GM19324 (cell line): ENCODE measurements at regions not wholly inside any gene's neighbourhood (a gene's known extent, or its start where the extent isn't known, plus 50 kb on each side); places are given as distances from the start of the nearest gene placed in this dataset.

Experiments used
- ATAC-seq: cut with Tn5 transposase; IDR thresholded peaks from one replicate; pipeline ENCODE4 v1.9.1; 2021; ENCODE audit warnings: mild to moderate bottlenecking, moderate library complexity; ENCODE audit not compliant: unreplicated experiment, low FRiP score

DNA sequence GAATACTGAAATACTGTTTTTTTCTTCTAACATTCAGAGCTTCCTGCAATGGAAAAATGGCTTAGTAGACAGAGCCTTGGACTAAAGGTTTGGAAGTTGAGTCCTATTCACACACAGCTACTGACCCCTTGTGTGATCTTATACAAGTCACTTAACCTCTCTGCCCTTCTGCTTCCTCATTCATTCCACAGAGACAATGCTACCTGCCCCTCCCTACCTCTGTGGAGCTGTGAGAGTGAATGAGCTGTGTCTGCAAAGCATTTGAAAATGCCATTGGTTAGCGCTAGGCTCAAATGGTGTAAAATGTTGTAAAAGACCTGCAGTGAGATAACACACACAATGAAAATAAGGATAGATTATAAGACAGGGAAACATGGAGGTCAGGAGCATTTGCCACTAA is 214.4 kb downstream of the BARHL2 start:
- ATAC-seq = no peak

- no peak for ATAC-seq
Measured at GRCh38 chr1:90502194-90502593, 214.9 kb downstream of the BARHL2 start.

DNA sequence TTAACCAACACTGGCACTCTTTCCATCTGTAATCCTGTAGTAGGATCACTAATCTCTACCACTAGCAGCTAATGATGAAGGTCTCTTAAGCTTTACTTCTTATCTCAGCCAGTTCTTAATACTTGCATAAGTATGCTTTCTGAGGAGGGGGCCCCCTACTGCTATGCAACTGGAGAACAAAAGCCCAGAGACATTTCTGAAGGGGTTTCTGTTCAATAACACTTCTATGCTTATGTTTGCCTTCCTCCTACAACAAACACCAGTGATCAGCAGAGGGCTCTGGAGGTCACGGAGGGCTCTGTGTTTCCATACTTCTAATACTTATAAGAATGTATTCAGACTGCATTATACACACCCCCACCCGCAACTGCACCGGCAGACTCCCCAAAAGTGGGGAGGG is 215.8 kb downstream of the BARHL2 start:
- ATAC-seq = no peak

GRCh38 chr1:90494748-90495282 is 222.3 kb downstream of the BARHL2 start:
- no peak for ATAC-seq

DNA sequence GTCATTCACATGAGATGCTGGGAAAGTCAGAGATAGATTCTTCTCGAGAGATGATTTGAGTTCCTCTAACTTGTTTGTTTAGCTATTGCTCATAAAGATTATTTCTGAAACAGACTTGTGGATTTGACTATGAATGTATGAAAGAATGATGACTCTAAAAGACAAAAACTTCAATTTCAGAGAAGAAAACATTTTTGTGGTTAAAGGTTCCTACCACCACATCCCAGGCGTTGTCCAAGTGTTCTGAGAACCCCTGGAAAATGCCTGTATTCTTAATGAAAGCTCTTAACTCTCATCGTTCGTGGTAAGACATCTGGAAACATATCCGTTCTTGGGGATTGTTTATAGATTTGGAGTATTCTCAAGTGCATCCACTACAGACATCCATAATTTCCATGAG is 228.7 kb downstream of the BARHL2 start:
- ATAC-seq = no peak

- no peak for ATAC-seq
Measured at GRCh38 chr1:90486996-90487395, 230.1 kb downstream of the BARHL2 start.

DNA sequence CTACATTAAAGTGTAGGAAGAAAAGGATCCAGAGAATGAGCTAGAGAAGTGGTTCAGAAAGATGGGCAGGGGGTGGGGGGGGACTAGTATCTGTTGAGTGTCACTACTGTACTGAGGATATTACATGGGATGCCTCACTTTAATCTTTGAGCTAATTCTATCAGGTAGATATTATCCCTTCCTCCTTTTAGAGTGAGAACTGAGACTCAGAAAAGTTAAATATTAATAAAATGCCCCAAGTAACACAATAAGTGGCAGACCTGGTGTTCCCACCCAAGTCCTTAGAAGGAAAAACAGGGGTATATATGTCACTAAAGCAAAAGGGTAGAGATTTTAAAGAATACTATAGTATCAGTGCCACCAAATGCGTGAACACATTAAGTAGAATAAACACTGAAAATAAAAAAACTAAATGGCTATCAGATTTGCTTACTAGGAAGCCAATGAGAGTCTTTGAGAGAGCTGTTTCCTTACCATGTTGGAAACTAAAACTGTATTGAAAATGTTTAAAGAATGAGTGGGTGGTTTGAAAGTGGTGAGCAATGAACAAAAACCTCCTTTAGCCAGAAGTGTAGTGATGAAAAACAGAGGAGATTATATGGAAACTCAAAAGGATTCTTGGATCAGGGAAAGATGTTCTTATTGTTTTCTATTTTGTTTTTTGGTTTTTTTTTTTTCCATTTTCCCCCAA is 230.8 kb downstream of the BARHL2 start:
- no peak for ATAC-seq

GRCh38 chr1:90480271-90480835 is 236.7 kb downstream of the BARHL2 start:
- ATAC-seq = no peak

DNA sequence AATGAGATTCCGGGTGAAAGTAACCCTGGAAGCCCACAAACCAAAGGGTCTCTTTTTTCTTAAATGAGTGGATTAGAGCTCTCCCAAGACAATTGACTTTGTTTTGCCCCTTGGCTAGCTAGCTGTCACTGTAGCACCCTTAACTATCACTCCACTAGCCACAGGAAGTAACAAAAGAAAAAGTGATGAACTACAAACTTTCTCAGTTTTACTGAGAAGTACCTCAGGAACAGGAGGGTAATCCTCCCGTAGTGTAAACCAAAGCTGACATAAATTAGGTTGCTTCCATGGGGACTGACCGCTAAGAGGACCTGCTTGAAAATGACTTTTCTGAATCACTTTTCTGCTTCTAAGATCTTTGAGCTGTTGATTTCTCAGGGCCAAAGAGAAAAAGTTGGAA is 240.1 kb downstream of the BARHL2 start:
- no peak for ATAC-seq

- ATAC-seq = no peak
Measured at GRCh38 chr1:90476411-90476810, 240.7 kb downstream of the BARHL2 start.

GRCh38 chr1:90475631-90476030 is 241.5 kb downstream of the BARHL2 start:
- ATAC-seq = no peak

GRCh38 chr1:90474731-90475130 is 242.4 kb downstream of the BARHL2 start:
- no peak for ATAC-seq

DNA sequence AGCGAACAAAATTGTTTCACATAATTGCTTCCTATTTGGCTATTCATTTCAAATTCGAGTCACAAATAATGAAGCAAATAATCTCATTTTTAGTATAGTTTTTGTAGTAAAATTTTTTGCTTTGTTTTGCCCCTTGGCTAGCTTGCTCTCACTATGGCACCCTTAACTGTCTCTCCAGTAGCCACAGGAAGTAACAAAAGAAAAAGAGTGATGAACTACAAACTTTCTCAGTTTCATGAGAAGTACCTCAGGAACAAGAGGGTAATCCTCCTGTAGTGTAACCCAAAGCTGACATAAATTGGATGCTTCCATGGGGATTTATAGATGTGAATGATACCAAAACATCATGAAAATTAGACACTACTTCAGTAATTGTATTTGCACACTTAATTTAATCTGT is 242.9 kb downstream of the BARHL2 start:
- ATAC-seq = no peak

GRCh38 chr1:90472775-90473174 is 244.3 kb downstream of the BARHL2 start:
- no peak for ATAC-seq

DNA sequence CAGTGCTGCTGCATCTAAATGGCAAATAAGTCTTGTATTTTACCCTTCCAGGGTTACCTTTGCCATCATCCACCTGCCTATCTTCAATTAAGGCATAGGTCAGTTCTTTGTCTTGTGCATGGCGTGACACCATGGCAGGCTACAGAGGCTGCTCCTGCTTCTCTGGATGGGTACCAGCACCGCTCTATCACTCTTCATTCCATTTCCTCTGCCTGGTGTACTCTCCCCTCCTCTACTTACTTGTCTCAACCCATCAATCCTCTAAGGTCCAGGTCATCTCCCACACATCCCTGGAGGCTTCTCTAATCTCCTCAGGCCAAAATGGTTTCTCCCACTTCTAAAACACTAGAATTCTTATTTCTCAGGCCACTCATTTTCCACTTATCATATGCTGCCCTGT is 257.5 kb downstream of the BARHL2 start:
- no peak for ATAC-seq

GRCh38 chr1:90457985-90458384 is 259.1 kb downstream of the BARHL2 start:
- ATAC-seq = no peak

DNA sequence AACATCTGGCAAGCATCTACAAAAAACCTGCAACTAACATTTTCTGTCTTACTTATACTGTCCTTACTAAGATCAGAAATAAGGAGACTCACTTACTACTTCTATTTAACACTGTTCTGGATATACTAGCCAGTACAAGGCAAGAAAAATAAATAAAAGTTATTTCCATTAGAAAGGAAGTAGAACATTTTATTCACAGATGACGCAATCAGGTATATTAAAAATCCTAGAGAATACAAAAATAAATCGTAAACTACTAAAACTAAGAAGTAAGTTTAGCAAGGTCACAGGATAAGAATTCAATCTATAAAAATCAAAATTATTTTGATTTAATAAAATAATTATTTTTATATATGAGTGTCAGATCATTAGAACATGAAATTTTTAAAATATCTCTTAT is 264.6 kb downstream of the BARHL2 start:
- no peak for ATAC-seq

GRCh38 chr1:90443354-90443753 is 273.7 kb downstream of the BARHL2 start:
- no peak for ATAC-seq

GRCh38 chr1:90435351-90435750 is 281.8 kb downstream of the BARHL2 start:
- ATAC-seq = no peak

DNA sequence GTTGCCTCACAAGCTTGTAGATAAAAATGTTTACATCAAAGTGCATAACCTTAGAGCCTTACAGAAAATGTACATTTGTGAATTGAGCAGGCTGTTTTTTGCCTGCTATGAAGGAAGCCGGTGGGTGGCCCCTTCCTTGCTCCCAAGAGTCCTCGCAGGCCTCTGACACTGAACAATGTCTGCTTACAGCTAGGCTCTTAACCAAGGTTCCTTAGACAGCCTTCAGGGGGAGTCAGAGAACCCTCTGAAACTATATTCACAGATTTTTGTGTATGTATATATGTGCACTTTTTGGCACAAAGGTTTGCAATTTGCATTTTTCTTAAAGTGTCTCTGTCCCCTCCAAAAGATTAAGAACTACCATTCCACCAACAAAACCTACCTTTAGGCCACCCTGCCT is 282.6 kb downstream of the BARHL2 start:
- no peak for ATAC-seq

- no peak for ATAC-seq
Measured at GRCh38 chr1:90417126-90417525, 300.0 kb downstream of the BARHL2 start.

- ATAC-seq = no peak
Measured at GRCh38 chr1:90414201-90414600, 302.9 kb downstream of the BARHL2 start.
